ENCODE measurements at regions not wholly inside any gene's neighbourhood (a gene's known extent, or its start where the extent isn't known, plus 50 kb on each side); places are given as distances from the start of the nearest gene placed in this dataset.

DNA sequence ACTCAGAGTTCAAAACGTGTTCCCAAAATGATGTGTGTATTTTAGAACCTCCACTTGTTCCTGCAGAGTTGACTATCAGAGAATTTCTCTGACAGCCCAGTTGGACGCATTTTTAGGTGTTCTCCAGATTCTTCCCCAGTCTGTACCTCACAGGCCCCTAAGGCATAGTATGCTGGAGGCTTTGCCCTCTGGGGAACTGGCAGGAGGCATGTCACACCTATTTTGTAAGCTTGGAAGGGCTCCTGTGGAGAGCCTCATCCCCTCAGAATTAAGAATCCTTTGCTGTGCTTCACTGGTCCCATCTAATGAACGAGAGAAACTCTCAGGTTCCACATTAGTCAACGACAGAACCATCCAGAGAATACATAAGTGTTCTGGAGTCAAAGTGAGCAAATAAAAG is 144.1 kb upstream of the SLC30A5 start:
- TF ChIP-seq, protein P1, sequence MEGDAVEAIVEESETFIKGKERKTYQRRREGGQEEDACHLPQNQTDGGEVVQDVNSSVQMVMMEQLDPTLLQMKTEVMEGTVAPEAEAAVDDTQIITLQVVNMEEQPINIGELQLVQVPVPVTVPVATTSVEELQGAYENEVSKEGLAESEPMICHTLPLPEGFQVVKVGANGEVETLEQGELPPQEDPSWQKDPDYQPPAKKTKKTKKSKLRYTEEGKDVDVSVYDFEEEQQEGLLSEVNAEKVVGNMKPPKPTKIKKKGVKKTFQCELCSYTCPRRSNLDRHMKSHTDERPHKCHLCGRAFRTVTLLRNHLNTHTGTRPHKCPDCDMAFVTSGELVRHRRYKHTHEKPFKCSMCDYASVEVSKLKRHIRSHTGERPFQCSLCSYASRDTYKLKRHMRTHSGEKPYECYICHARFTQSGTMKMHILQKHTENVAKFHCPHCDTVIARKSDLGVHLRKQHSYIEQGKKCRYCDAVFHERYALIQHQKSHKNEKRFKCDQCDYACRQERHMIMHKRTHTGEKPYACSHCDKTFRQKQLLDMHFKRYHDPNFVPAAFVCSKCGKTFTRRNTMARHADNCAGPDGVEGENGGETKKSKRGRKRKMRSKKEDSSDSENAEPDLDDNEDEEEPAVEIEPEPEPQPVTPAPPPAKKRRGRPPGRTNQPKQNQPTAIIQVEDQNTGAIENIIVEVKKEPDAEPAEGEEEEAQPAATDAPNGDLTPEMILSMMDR (IDR thresholded peaks at IDR 0.05): no peak
- TF ChIP-seq POLR2AphosphoS5 (IDR thresholded peaks at IDR 0.05) (no peak), POLR2A (IDR thresholded peaks at IDR 0.05) (no peak)

Measured in gastroesophageal sphincter (tissue), 3 donors.